CD4-positive, alpha-beta T cell (primary cell): ENCODE measurements at regions not wholly inside any gene's neighbourhood (a gene's known extent, or its start where the extent isn't known, plus 50 kb on each side); places are given as distances from the start of the nearest gene placed in this dataset.
"Not testable (repeated sequence)": the region's sequence is repeated elsewhere in the genome, so short reads cannot be mapped to it uniquely, and the experiment has no call there.

ENCODE experiments used
- ATAC-seq: fragments of 200-7000 bp; cut with Tn5 transposase; one replicate; pipeline ENCODE4 v1.10.0; 2022; ENCODE audit warnings: mild to moderate bottlenecking; ENCODE audit not compliant: poor library complexity
- CTCF ChIA-PET: fragments of 350-600 bp; sonication (Branson Sonifier 250); formaldehyde crosslinking; loops from one replicate; lab custom pipeline; 2021; ENCODE audit warnings: antibody characterized with exemption, inconsistent platforms; lab: Charles Lee
- POLR2A ChIA-PET: fragments of 350-600 bp; sonication (Branson Sonifier 250); formaldehyde crosslinking; loops from one replicate; lab custom pipeline; 2021; ENCODE audit warnings: antibody characterized with exemption, inconsistent platforms; lab: Charles Lee
- DNase-seq, 14 experiments: peaks; one replicate each; pipeline ENCODE4 v3.0.0-alpha.2; 2013 to 2020; ENCODE audit warnings: mixed read lengths in 2 of 14
- H3K27ac ChIP-seq, 2 donors: one replicate each; pipeline versions ENCODE4 v1.5.1 to v1.7.0; 2013; ENCODE audit warnings: low read length in 2 of 2, low read depth in 1 of 2, mild to moderate bottlenecking in 1 of 2
- H3K27me3 ChIP-seq, 2 experiments: 1 replicate in 1 of 2; 2 replicates in 1 of 2; pipeline versions ENCODE4 v1.6.1 to v1.7.0; 2013; ENCODE audit warnings: low read length in 2 of 2, control low read depth in 1 of 2, mild to moderate bottlenecking in 1 of 2, moderate library complexity in 1 of 2; ENCODE audit not compliant: insufficient read depth in 2 of 2, control insufficient read depth in 1 of 2
- H3K36me3 ChIP-seq: one replicate; pipeline ENCODE4 v1.6.1; 2013; ENCODE audit warnings: low read length, control low read depth; ENCODE audit not compliant: insufficient read depth
- H3K4me1 ChIP-seq: one replicate; pipeline ENCODE4 v1.6.1; 2013; ENCODE audit warnings: low read length, control low read depth; ENCODE audit not compliant: insufficient read depth
- H3K4me3 ChIP-seq: one replicate; pipeline ENCODE4 v1.5.1; 2013; ENCODE audit warnings: mild to moderate bottlenecking, low read length, moderate library complexity
- H3K9me3 ChIP-seq, 2 experiments: 1 replicate in 1 of 2; 2 replicates in 1 of 2; pipeline versions ENCODE4 v1.6.1 to v1.7.0; 2013; ENCODE audit warnings: low read length in 2 of 2, mild to moderate bottlenecking in 2 of 2, control low read depth in 1 of 2, moderate library complexity in 1 of 2; ENCODE audit not compliant: control insufficient read depth in 1 of 2, insufficient read depth in 1 of 2
- H3K27ac Mint-ChIP-seq: one replicate; pipeline ENCODE4 v1.8.0; 2020; ENCODE audit warnings: mixed read lengths
- H3K27me3 Mint-ChIP-seq: one replicate; pipeline ENCODE4 v1.8.0; 2021; ENCODE audit warnings: mixed read lengths
- H3K36me3 Mint-ChIP-seq: one replicate; pipeline ENCODE4 v1.8.0; 2021; ENCODE audit warnings: low read depth, mixed read lengths
- H3K4me1 Mint-ChIP-seq: one replicate; pipeline ENCODE4 v1.8.0; 2021; ENCODE audit warnings: low read depth, mixed read lengths
- H3K4me3 Mint-ChIP-seq: one replicate; pipeline ENCODE4 v1.8.0; 2020; ENCODE audit warnings: mild to moderate bottlenecking, mixed read lengths
- H3K9me3 Mint-ChIP-seq: one replicate; pipeline ENCODE4 v1.8.0; 2020; ENCODE audit warnings: mixed read lengths
- intact Hi-C, 2 experiments: fragments of 100-400 bp; cut with DNase I in 1 of 2; cut with micrococcal nuclease in 1 of 2; formaldehyde crosslinking; loops; one replicate each; pipeline versions ENCODE4 v1.15.1 to v1.9.0; 2023 to 2025; cut with DNase I, micrococcal nuclease
- TF ChIP-seq, protein P1 (sequence below): fragments of 200-600 bp; IDR thresholded peaks from one replicate; pipeline ENCODE4 v1.8.0; 2022; ENCODE audit warnings: antibody characterized with exemption, mild to moderate bottlenecking

GRCh38 chr2:13289310-13289709 lies 572.6 kb downstream of the TRIB2 start:
- H3K36me3 Mint-ChIP-seq, result no peaks in the 10 kb centered on the region
- H3K27ac Mint-ChIP-seq, result no peak overlapping the region
- ChIA-PET CTCF (no interaction called here), POLR2A (no interaction called here)
- Histone ChIP-seq H3K4me1 (no peaks in the 10 kb centered on the region), H3K9me3 (no peaks in the 10 kb centered on the region), H3K36me3 (no peaks in the 10 kb centered on the region), H3K4me3 (no peak overlapping the region), H3K27me3 (no peaks in the 10 kb centered on the region), H3K27ac (no peak overlapping the region)
- DNase-seq (no peak), ATAC-seq (no peak)
- TF ChIP-seq, protein P1, sequence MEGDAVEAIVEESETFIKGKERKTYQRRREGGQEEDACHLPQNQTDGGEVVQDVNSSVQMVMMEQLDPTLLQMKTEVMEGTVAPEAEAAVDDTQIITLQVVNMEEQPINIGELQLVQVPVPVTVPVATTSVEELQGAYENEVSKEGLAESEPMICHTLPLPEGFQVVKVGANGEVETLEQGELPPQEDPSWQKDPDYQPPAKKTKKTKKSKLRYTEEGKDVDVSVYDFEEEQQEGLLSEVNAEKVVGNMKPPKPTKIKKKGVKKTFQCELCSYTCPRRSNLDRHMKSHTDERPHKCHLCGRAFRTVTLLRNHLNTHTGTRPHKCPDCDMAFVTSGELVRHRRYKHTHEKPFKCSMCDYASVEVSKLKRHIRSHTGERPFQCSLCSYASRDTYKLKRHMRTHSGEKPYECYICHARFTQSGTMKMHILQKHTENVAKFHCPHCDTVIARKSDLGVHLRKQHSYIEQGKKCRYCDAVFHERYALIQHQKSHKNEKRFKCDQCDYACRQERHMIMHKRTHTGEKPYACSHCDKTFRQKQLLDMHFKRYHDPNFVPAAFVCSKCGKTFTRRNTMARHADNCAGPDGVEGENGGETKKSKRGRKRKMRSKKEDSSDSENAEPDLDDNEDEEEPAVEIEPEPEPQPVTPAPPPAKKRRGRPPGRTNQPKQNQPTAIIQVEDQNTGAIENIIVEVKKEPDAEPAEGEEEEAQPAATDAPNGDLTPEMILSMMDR, result no peak
- intact Hi-C loops, result no loop called here
- H3K4me3 Mint-ChIP-seq, result no peak overlapping the region
- no peaks in the 10 kb centered on the region for H3K27me3 Mint-ChIP-seq
- peaks cover 2% of the 10 kb centered on the region for H3K9me3 Mint-ChIP-seq
- no peaks in the 10 kb centered on the region for H3K4me1 Mint-ChIP-seq

DNA sequence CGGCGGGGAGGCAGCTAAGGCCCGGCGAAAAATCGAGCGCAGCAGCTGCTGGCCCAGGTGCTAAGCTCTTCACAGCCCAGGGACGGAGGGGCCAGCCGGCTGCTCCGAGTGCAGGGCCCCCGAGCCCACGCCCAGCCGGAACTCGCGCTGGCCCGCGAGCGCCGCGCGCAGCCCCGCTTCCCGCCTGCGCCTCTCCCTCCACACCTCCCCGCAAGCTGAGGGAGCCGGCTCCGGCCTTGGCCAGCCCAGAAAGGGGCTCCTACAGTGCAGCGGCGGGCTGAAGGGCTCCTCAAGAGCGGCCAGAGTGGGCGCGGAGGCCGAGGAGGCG lies 591.7 kb downstream of the TRIB2 start:
- H3K9me3 ChIP-seq, DNase-seq, POLR2A ChIA-PET, H3K9me3 Mint-ChIP-seq, H3K27me3 ChIP-seq, CTCF ChIA-PET, H3K27ac Mint-ChIP-seq, H3K4me3 ChIP-seq, H3K4me3 Mint-ChIP-seq, H3K27me3 Mint-ChIP-seq, intact Hi-C loops, H3K27ac ChIP-seq, H3K4me1 Mint-ChIP-seq, H3K4me1 ChIP-seq, ATAC-seq, H3K36me3 ChIP-seq, H3K36me3 Mint-ChIP-seq: not testable (repeated sequence)

- H3K27me3 Mint-ChIP-seq, result no peaks in the 10 kb centered on the region
These were observed 592.3 kb downstream of the TRIB2 start for GRCh38 chr2:13308989-13309388.

GRCh38 chr2:13332060-13332459 lies 615.3 kb downstream of the TRIB2 start:
- Mint-ChIP-seq H3K36me3 (no peaks in the 10 kb centered on the region), H3K9me3 (peaks cover 3% of the 10 kb centered on the region), H3K27me3 (no peaks in the 10 kb centered on the region), H3K4me1 (no peaks in the 10 kb centered on the region), H3K27ac (no peak overlapping the region), H3K4me3 (no peak overlapping the region)
- Histone ChIP-seq H3K4me1 (no peaks in the 10 kb centered on the region), H3K36me3 (no peaks in the 10 kb centered on the region), H3K27ac (no peak overlapping the region), H3K4me3 (no peak overlapping the region), H3K9me3 (no peaks in the 10 kb centered on the region), H3K27me3 (no peaks in the 10 kb centered on the region)
- DNase-seq (no peak), ATAC-seq (no peak)
- CTCF ChIA-PET, result no interaction called here
- POLR2A ChIA-PET, result no interaction called here
- TF ChIP-seq, protein P1, result no peak
- intact Hi-C loops, result no loop called here

More at GRCh38 chr2:13308989-13309388, 592.3 kb downstream of the TRIB2 start:
- no peak overlapping the region for H3K27ac Mint-ChIP-seq
- no peaks in the 10 kb centered on the region for H3K27me3 ChIP-seq
- H3K36me3 ChIP-seq, result no peaks in the 10 kb centered on the region
- H3K9me3 ChIP-seq, result peaks cover 0 to 3% of the 10 kb centered on the region in 2 experiments
- intact Hi-C loops, result no loop called here
- no peak overlapping the region for H3K27ac ChIP-seq
- ATAC-seq (no peak), DNase-seq (no peak)
- no peak overlapping the region for H3K4me3 Mint-ChIP-seq
- no peaks in the 10 kb centered on the region for H3K4me1 Mint-ChIP-seq
- no peaks in the 10 kb centered on the region for H3K36me3 Mint-ChIP-seq
- TF ChIP-seq, protein P1, result no peak
- no peaks in the 10 kb centered on the region for H3K4me1 ChIP-seq
- ChIA-PET POLR2A (no interaction called here), CTCF (no interaction called here)
- H3K4me3 ChIP-seq, result no peak overlapping the region
- no peaks in the 10 kb centered on the region for H3K9me3 Mint-ChIP-seq

DNA sequence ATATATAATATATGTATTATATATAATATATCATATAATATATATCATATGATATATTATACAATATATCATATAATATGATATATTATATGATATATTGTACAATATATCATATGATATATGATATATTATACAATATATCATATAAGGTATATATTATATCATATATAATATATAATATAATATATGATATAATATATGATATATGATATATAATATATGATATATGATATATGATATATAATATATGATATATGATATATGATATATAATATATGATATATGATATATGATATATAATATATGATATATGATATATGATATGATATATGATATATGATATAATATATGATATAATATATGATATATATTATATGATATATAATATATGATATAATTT lies 617.3 kb downstream of the TRIB2 start:
- H3K27me3 Mint-ChIP-seq, H3K27me3 ChIP-seq, DNase-seq, H3K36me3 Mint-ChIP-seq, H3K4me1 ChIP-seq, H3K9me3 ChIP-seq, POLR2A ChIA-PET, CTCF ChIA-PET, ATAC-seq, H3K4me3 ChIP-seq, H3K36me3 ChIP-seq, H3K9me3 Mint-ChIP-seq, intact Hi-C loops, H3K27ac Mint-ChIP-seq, H3K4me3 Mint-ChIP-seq, H3K27ac ChIP-seq, H3K4me1 Mint-ChIP-seq: not testable (repeated sequence)
